HCT116 (cell line): ENCODE measurements at regions not wholly inside any gene's neighbourhood (a gene's known extent, or its start where the extent isn't known, plus 50 kb on each side); places are given as distances from the start of the nearest gene placed in this dataset.

Experiments
- ATAC-seq: fragments of 200-7000 bp; cut with Tn5 transposase; 2 replicates; pipeline ENCODE4 v1.9.1; 2020; ENCODE audit warnings: mild to moderate bottlenecking, moderate library complexity
- BruUV-seq: library from RNA; stranded (reverse); fragments of 400-500 nt; replicated peaks from 2 replicates; lab custom pipeline; 2021; lab: Mats Ljungman, UMichigan
- CTCF ChIA-PET: fragments of 300-600 bp; sonication (Branson Sonifier 250); formaldehyde crosslinking; loops from one replicate; lab custom pipeline; 2021; ENCODE audit warnings: antibody characterized with exemption; lab: Charles Lee
- POLR2A ChIA-PET: fragments of 300-600, 350-600 bp; sonication (Branson Sonifier 250); formaldehyde crosslinking; loops from one replicate; lab custom pipeline; 2021; ENCODE audit warnings: antibody characterized with exemption; lab: Charles Lee
- RAD21 ChIA-PET, 2 experiments: fragments of 300-600 bp; sonication (Branson Sonifier 250); formaldehyde crosslinking; loops; one replicate each; lab custom pipeline; 2023; ENCODE audit warnings: low total read pairs in 2 of 2; ENCODE audit not compliant: uncharacterized antibody in 2 of 2, unreplicated experiment in 2 of 2, low non-redundant PET in 1 of 2; lab: Charles Lee
- DNase-seq: peaks from one replicate; pipeline ENCODE4 v3.0.0-alpha.2; 2010; ENCODE audit warnings: low read depth, low spot score
- H2AFZ ChIP-seq: fragments of 200-600 bp; shearing (Covaris generic), sonication (generic); 2 replicates; pipeline ENCODE4 v1.6.1; 2017; ENCODE audit warnings: low read depth, mixed run types, mixed read lengths, antibody characterized with exemption, low read length; ENCODE audit not compliant: poor library complexity, severe bottlenecking
- H3K27ac ChIP-seq: 2 replicates; pipeline ENCODE4 v1.5.1; 2012; ENCODE audit warnings: low read depth, low read length
- H3K27me3 ChIP-seq: fragments of 200-600 bp; sonication (generic); 2 replicates; pipeline ENCODE4 v1.6.1; 2016; ENCODE audit warnings: mixed run types, low read length, mixed read lengths; ENCODE audit not compliant: insufficient read depth
- H3K36me3 ChIP-seq, 2 experiments: fragments of 200-500 bp in 1 of 2; fragments of 200-600 bp in 1 of 2; sonication (Bioruptor generic) in 1 of 2; sonication (generic) in 1 of 2; 2 replicates each; pipeline versions ENCODE4 v1.5.1 to v1.6.1; 2014 to 2016; ENCODE audit warnings: low read length in 2 of 2, inconsistent platforms in 1 of 2, mixed read lengths in 1 of 2, mixed run types in 1 of 2; ENCODE audit not compliant: insufficient read depth in 2 of 2, control insufficient read depth in 1 of 2
- H3K4me1 ChIP-seq, 2 experiments: fragments of 200-600 bp in 1 of 2; sonication (generic) in 1 of 2; 2 replicates each; pipeline versions ENCODE4 v1.5.1 to v1.6.1; 2012 to 2017; ENCODE audit warnings: low read length in 2 of 2, inconsistent platforms in 1 of 2, mild to moderate bottlenecking in 1 of 2, mixed read lengths in 1 of 2, mixed run types in 1 of 2, moderate library complexity in 1 of 2; ENCODE audit not compliant: insufficient read depth in 2 of 2, control insufficient read depth in 1 of 2
- H3K4me2 ChIP-seq: fragments of 200-600 bp; sonication (generic); 2 replicates; pipeline ENCODE4 v1.6.1; 2017; ENCODE audit warnings: mixed run types, low read length, mixed read lengths
- H3K4me3 ChIP-seq, 2 experiments: fragments of 200-600 bp in 1 of 2; sonication (generic) in 1 of 2; replicated peaks in 1 of 2; 2 replicates each; pipeline ENCODE4 v1.5.1; 2011 to 2016; ENCODE audit warnings: low read length in 2 of 2, control low read depth in 1 of 2, low read depth in 1 of 2, mild to moderate bottlenecking in 1 of 2, mixed read lengths in 1 of 2, mixed run types in 1 of 2
- H3K79me2 ChIP-seq: fragments of 200-600 bp; sonication (generic); 2 replicates; pipeline ENCODE4 v1.6.1; 2017; ENCODE audit warnings: mild to moderate bottlenecking, mixed run types, low read length, moderate library complexity, mixed read lengths; ENCODE audit not compliant: insufficient read depth
- H3K9ac ChIP-seq: fragments of 200-600 bp; sonication (generic); 2 replicates; pipeline ENCODE4 v1.6.1; 2016; ENCODE audit warnings: low read length, mixed read lengths
- H3K9me2 ChIP-seq: fragments of 200-600 bp; sonication (generic), shearing (Covaris generic); 2 replicates; pipeline ENCODE4 v1.6.1; 2017; ENCODE audit warnings: mixed run types, mild to moderate bottlenecking, moderate library complexity; ENCODE audit not compliant: insufficient read depth
- H3K9me3 ChIP-seq, 2 experiments: fragments of 200-500 bp in 1 of 2; fragments of 200-600 bp in 1 of 2; sonication (Bioruptor generic) in 1 of 2; sonication (generic) in 1 of 2; 2 replicates each; pipeline ENCODE4 v1.6.1; 2014 to 2017; ENCODE audit warnings: low read length in 2 of 2, mixed read lengths in 2 of 2, inconsistent platforms in 1 of 2, low read depth in 1 of 2, mild to moderate bottlenecking in 1 of 2, mixed run types in 1 of 2, moderate library complexity in 1 of 2; ENCODE audit not compliant: control insufficient read depth in 1 of 2, insufficient read depth in 1 of 2
- H4K20me1 ChIP-seq: fragments of 200-600 bp; sonication (generic), shearing (Covaris generic); 2 replicates; pipeline ENCODE4 v1.6.1; 2017; ENCODE audit warnings: mixed run types, mild to moderate bottlenecking, moderate library complexity; ENCODE audit not compliant: insufficient read depth
- CBX3 ChIP-seq: IDR thresholded peaks from 2 replicates; pipeline ENCODE4 v1.6.1; 2012; ENCODE audit warnings: low read depth
- CEBPB ChIP-seq: IDR thresholded peaks from 2 replicates; pipeline ENCODE4 v1.6.1; 2012; ENCODE audit warnings: low read depth
- EGR1 ChIP-seq: IDR thresholded peaks from 2 replicates; pipeline ENCODE4 v1.6.1; 2012; ENCODE audit warnings: low read depth
- EZH2 ChIP-seq: fragments of 200-600 bp; sonication (generic); IDR thresholded peaks from 2 replicates; pipeline ENCODE4 v1.6.1; 2017; ENCODE audit warnings: antibody characterized with exemption, mixed run types
- FOSL1 ChIP-seq: IDR thresholded peaks from 2 replicates; pipeline ENCODE4 v1.6.1; 2012; ENCODE audit warnings: low read depth
- POLR2A ChIP-seq: IDR thresholded peaks from 2 replicates; pipeline ENCODE4 v1.7.0; 2011; ENCODE audit warnings: borderline replicate concordance; ENCODE audit not compliant: insufficient read depth, insufficient read length; ENCODE audit errors: extremely low read depth
- POLR2AphosphoS5 ChIP-seq: IDR thresholded peaks from 2 replicates; pipeline ENCODE4 v1.6.1; 2011; ENCODE audit warnings: mild to moderate bottlenecking, low read depth, low read length, moderate library complexity
- RAD21 ChIP-seq: IDR thresholded peaks from 2 replicates; pipeline ENCODE4 v1.6.1; 2012; ENCODE audit warnings: low read depth, mild to moderate bottlenecking
- SIN3A ChIP-seq: IDR thresholded peaks from 2 replicates; pipeline ENCODE4 v1.6.1; 2012; ENCODE audit warnings: low read depth
- SP1 ChIP-seq: IDR thresholded peaks from 2 replicates; pipeline ENCODE4 v1.6.1; 2012; ENCODE audit warnings: low read depth
- SRF ChIP-seq: IDR thresholded peaks from 2 replicates; pipeline ENCODE4 v1.6.1; 2012; ENCODE audit warnings: low read depth
- YY1 ChIP-seq: IDR thresholded peaks from 2 replicates; pipeline ENCODE4 v1.6.1; 2011; ENCODE audit warnings: low read length, low read depth, moderate library complexity, mild to moderate bottlenecking; ENCODE audit not compliant: insufficient replicate concordance; ENCODE audit errors: extremely low read depth
- ZFX ChIP-seq: fragments of 450-650 bp; IDR thresholded peaks from 2 replicates; pipeline ENCODE4 v1.6.1; 2017
- ZNF274 ChIP-seq: fragments of 200-500 bp; sonication (Bioruptor generic); IDR thresholded peaks from 2 replicates; pipeline ENCODE4 v1.6.1; 2014; ENCODE audit warnings: mild to moderate bottlenecking, low read depth, low read length, inconsistent platforms
- intact Hi-C: fragments of 100-400 bp; cut with micrococcal nuclease; formaldehyde crosslinking; loops from 2 replicates; pipeline ENCODE4 v1.10.0; 2022
- TF ChIP-seq, protein P1 (sequence below): IDR thresholded peaks from 2 replicates; pipeline ENCODE4 v1.6.1; 2011; ENCODE audit warnings: mild to moderate bottlenecking, low read length, moderate library complexity; ENCODE audit not compliant: insufficient replicate concordance; ENCODE audit errors: extremely low read depth
- TF ChIP-seq, protein P2 (sequence below): IDR thresholded peaks from 2 replicates; pipeline ENCODE4 v1.6.1; 2012
- TF ChIP-seq, protein P3 (sequence below): IDR thresholded peaks from 2 replicates; pipeline ENCODE4 v1.6.1; 2012; ENCODE audit warnings: low read depth
- TF ChIP-seq, protein P4 (sequence below): IDR thresholded peaks from 2 replicates; pipeline ENCODE4 v1.6.1; 2012

DNA sequence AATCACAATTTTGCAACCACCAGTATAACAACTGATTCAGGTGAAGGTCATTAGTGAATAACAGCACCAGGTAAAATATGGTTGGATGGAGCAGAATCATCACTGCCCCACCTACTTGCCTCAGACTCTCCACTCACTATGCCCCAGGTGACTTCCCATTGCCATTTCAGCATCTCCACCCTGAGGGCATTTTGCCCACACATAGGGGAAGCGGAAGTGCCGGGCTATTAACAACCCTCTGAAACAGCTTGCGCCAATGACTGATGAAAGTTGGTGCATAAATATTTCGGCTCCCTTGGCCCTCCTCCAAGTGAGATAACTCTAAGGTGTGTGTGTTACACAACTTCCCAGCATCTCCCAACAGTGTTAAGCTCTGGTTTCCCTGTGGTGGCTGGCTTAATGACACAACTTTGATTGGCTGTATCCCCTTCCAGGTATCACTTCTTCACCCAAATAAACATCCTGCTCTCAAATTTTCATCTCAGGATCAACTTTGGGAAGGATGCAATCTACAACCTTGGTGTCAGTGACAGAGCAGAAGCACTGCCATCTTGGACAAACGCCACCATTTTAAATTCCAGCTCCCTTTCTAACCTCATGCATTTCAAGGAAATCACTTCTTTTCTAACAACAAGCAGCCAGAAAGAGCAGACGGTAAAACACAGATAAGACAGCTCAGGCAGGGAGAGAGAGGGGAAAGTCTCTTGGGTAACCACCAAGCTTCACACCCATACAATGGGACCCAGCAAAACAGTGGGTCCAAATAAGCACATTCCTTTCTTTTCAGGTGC, 73.6 kb upstream of the PPP2R5C start:
- Histone ChIP-seq H3K79me2 (no peaks in the 10 kb centered on the region), H3K9ac (no peak overlapping the region), H3K9me2 (no peaks in the 10 kb centered on the region), H2AFZ (no peak overlapping the region), H3K9me3 (no peaks in the 10 kb centered on the region), H4K20me1 (no peaks in the 10 kb centered on the region), H3K27me3 (no peaks in the 10 kb centered on the region), H3K36me3 (no peaks in the 10 kb centered on the region), H3K4me1 (no peaks in the 10 kb centered on the region), H3K27ac (no peak overlapping the region), H3K4me3 (no peak overlapping the region), H3K4me2 (no peak overlapping the region)
- DNase-seq = no peak
- POLR2A ChIA-PET = no interaction called here
- RAD21 ChIA-PET = no interaction called here
- intact Hi-C loops = no loop called here
- TF ChIP-seq, protein P1, sequence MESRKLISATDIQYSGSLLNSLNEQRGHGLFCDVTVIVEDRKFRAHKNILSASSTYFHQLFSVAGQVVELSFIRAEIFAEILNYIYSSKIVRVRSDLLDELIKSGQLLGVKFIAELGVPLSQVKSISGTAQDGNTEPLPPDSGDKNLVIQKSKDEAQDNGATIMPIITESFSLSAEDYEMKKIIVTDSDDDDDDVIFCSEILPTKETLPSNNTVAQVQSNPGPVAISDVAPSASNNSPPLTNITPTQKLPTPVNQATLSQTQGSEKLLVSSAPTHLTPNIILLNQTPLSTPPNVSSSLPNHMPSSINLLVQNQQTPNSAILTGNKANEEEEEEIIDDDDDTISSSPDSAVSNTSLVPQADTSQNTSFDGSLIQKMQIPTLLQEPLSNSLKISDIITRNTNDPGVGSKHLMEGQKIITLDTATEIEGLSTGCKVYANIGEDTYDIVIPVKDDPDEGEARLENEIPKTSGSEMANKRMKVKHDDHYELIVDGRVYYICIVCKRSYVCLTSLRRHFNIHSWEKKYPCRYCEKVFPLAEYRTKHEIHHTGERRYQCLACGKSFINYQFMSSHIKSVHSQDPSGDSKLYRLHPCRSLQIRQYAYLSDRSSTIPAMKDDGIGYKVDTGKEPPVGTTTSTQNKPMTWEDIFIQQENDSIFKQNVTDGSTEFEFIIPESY = no peak
- TF ChIP-seq YY1 (no peak), RAD21 (no peak), CEBPB (no peak), EGR1 (no peak), SRF (no peak), FOSL1 (no peak), ZNF274 (no peak), POLR2A (no peak), POLR2AphosphoS5 (no peak), SP1 (no peak), ZFX (no peak), SIN3A (no peak), CBX3 (no peak), EZH2 (no peak)
- TF ChIP-seq, protein P2, sequence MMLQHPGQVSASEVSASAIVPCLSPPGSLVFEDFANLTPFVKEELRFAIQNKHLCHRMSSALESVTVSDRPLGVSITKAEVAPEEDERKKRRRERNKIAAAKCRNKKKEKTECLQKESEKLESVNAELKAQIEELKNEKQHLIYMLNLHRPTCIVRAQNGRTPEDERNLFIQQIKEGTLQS = no peak
- TF ChIP-seq, protein P3, sequence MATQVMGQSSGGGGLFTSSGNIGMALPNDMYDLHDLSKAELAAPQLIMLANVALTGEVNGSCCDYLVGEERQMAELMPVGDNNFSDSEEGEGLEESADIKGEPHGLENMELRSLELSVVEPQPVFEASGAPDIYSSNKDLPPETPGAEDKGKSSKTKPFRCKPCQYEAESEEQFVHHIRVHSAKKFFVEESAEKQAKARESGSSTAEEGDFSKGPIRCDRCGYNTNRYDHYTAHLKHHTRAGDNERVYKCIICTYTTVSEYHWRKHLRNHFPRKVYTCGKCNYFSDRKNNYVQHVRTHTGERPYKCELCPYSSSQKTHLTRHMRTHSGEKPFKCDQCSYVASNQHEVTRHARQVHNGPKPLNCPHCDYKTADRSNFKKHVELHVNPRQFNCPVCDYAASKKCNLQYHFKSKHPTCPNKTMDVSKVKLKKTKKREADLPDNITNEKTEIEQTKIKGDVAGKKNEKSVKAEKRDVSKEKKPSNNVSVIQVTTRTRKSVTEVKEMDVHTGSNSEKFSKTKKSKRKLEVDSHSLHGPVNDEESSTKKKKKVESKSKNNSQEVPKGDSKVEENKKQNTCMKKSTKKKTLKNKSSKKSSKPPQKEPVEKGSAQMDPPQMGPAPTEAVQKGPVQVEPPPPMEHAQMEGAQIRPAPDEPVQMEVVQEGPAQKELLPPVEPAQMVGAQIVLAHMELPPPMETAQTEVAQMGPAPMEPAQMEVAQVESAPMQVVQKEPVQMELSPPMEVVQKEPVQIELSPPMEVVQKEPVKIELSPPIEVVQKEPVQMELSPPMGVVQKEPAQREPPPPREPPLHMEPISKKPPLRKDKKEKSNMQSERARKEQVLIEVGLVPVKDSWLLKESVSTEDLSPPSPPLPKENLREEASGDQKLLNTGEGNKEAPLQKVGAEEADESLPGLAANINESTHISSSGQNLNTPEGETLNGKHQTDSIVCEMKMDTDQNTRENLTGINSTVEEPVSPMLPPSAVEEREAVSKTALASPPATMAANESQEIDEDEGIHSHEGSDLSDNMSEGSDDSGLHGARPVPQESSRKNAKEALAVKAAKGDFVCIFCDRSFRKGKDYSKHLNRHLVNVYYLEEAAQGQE = no peak
- TF ChIP-seq, protein P4, sequence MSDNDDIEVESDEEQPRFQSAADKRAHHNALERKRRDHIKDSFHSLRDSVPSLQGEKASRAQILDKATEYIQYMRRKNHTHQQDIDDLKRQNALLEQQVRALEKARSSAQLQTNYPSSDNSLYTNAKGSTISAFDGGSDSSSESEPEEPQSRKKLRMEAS = no peak
- CTCF ChIA-PET = no interaction called here
- BruUV-seq = no TSS peak
- ATAC-seq = no peak
